RKO (cell line): ENCODE measurements at regions not wholly inside any gene's neighbourhood (a gene's known extent, or its start where the extent isn't known, plus 50 kb on each side); places are given as distances from the start of the nearest gene placed in this dataset.

Source experiments
- DNase-seq: peaks from one replicate; pipeline ENCODE4 v3.0.0-alpha.2; 2016; ENCODE audit warnings: low spot score

DNA sequence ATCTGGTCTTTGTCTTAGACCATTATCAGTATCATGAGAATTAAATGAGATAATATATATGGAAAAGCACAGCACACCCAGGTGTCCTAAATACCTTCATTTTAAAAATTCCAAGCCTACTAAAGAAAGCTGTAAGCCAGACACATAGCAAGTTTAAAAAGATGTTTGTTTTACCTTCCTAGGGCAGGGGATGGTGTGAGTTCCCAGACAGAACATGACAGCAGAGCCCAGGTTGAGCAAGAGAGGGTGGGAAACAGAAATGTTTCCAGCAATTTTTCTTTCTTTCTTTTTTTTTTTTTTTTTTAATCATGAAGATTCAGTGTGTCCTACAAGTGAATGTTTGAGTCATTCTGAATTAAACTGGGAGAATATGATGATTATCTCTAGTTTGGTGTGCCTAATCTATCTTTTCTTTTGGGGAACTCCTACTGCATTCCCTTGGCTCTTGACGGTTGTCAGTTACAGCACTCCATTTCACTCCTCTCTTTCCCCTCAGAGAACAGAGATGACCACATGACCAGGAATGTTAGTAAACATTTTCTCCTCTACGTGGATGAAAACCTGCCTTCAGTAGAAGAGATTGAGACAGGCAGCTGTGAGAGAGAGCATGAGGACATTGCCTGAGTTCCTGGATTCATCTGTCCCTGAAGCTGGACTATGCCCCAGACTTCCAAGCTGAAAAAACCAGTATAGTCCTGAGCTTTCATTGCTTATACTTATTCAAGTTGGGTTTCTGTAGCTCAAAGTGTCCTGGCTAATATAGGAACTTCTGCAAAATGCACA lies 54.5 kb upstream of the ARL14 start:
- no peak for DNase-seq

DNA sequence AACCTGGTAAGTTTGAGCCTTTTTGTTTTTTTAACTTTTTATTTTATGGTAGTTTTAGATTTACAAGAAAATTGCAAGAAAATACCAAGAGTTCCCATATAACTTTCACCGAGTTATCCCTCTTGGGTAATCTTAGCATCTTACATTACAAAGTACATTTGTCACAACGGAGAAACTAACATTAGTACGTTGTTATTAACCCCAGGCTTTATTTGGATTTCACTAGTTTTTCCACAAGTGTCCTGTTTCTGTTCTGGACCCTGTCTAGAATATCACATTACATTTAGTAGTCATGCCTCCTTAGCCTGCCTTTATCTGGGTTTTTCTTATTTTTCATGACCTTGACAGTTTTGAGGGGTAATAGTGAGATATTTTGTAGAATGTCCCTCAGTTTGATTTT lies 53.5 kb upstream of the KPNA4 start:
- no peak for DNase-seq

DNA sequence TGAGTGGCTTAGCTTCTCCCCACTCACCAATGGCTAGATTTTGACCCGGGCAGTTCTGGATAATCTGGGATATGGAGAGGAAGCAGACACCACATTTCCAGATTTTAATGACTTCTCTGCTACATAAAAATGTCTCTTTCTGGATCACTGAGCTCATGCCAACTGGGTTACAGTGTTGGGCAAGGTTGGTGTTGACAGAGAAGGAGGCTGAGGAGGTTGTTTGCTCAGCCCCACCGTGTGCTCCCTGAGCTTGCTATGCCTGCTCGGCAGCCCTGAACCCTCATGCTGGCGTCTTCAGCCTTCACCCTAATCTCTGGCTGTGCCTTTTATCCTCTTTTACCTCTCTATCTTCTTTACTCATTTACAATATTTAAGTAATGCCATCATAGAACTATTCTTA lies 53.0 kb upstream of the KPNA4 start:
- no peak for DNase-seq

DNA sequence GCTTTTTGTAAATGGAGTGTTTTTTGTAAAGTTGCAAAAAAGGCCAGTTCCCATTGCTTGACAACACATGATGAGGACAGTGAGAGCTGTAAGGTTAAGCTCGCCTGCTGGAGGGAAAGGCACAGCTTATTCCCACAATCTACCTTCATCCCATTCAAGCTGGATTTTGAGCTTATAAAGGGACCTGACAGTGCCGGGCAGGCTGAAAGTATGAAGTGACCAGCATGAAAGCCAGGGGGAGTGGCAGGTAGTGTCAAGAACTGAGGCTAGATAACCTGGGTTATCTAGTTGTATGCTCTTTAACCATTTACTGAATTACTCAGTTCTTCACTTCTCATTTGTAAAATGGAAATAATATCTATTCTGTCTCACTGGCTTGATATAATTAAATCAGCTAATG lies 52.3 kb upstream of the KPNA4 start:
- no peak for DNase-seq

DNA sequence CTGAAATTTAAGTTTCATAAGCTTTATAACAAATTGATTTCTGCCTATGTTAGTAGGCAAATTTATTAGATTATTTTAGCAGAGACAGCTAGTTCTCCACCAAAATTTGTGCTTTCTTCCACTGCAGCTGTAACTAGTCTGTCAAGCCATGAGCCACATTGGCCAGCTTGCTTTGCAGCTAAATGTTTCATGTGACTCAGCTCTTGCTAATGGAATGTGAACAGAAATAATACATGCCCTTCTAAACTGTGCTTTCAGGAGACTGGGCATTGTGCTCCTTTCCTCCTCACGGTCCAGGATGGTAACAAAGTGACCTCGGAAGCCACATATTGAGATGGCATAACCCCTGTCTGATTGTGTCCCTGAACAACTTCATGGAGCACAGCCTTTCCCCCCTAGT lies 51.3 kb upstream of the KPNA4 start:
- peak; percentile 42 for DNase-seq

DNA sequence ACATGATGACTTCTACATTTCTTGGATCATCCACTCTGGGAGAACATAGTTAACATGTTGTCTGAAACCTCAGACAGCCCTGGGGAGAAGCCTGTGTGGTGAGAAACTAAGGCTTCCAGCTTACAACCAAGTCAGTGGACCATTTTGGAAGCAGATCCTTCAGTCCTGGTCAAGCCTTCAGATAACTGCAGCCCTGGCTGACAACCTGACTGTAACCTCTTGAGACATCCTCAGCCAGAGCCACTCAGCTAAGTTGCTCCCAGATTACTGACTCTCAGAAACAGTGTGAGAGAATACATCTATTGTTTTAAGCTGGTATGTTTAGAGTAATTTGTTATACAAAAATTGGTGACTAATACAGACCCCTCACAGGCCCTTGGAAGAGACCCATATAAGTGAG lies 50.9 kb upstream of the KPNA4 start:
- DNase-seq, result no peak
